ENCODE measurements at regions not wholly inside any gene's neighbourhood (a gene's known extent, or its start where the extent isn't known, plus 50 kb on each side); places are given as distances from the start of the nearest gene placed in this dataset.

- H3K4me1 ChIP-seq (ENCODE audit: control insufficient read depth in 4 of 4, insufficient read depth in 4 of 4, low read length in 3 of 4) = no peaks in the 10 kb centered on the region
- H3K4me3 ChIP-seq (ENCODE audit: low read depth in 1 of 3, low read length in 3 of 3) = no peak overlapping the region
- WGBS = 81% methylated on average over 3 of the region's 3 CpGs
- no peaks in the 10 kb centered on the region for H3K9me3 ChIP-seq (ENCODE audit: control insufficient read depth in 4 of 4, low read length in 3 of 4)
- TF ChIP-seq JUND (IDR thresholded peaks at IDR 0.05) (no peak), EGR1 (IDR thresholded peaks at IDR 0.05; ENCODE audit: low read depth in 2 of 2) (no peak), HNF4G (IDR thresholded peaks at IDR 0.05) (no peak), FOXA2 (IDR thresholded peaks at IDR 0.05) (no peak), YY1 (IDR thresholded peaks at IDR 0.05) (no peak)
- TF ChIP-seq, protein P1, sequence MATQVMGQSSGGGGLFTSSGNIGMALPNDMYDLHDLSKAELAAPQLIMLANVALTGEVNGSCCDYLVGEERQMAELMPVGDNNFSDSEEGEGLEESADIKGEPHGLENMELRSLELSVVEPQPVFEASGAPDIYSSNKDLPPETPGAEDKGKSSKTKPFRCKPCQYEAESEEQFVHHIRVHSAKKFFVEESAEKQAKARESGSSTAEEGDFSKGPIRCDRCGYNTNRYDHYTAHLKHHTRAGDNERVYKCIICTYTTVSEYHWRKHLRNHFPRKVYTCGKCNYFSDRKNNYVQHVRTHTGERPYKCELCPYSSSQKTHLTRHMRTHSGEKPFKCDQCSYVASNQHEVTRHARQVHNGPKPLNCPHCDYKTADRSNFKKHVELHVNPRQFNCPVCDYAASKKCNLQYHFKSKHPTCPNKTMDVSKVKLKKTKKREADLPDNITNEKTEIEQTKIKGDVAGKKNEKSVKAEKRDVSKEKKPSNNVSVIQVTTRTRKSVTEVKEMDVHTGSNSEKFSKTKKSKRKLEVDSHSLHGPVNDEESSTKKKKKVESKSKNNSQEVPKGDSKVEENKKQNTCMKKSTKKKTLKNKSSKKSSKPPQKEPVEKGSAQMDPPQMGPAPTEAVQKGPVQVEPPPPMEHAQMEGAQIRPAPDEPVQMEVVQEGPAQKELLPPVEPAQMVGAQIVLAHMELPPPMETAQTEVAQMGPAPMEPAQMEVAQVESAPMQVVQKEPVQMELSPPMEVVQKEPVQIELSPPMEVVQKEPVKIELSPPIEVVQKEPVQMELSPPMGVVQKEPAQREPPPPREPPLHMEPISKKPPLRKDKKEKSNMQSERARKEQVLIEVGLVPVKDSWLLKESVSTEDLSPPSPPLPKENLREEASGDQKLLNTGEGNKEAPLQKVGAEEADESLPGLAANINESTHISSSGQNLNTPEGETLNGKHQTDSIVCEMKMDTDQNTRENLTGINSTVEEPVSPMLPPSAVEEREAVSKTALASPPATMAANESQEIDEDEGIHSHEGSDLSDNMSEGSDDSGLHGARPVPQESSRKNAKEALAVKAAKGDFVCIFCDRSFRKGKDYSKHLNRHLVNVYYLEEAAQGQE (IDR thresholded peaks at IDR 0.05) = no peak
- TF ChIP-seq, protein P2, sequence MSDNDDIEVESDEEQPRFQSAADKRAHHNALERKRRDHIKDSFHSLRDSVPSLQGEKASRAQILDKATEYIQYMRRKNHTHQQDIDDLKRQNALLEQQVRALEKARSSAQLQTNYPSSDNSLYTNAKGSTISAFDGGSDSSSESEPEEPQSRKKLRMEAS (IDR thresholded peaks at IDR 0.05) = no peak
- no peak overlapping the region for H3K27ac ChIP-seq (ENCODE audit: low read depth in 1 of 2, low read length in 2 of 2)
- H3K36me3 ChIP-seq (ENCODE audit: control insufficient read depth in 4 of 4, insufficient read depth in 3 of 4, low read depth in 1 of 4, low read length in 3 of 4) = no peaks in the 10 kb centered on the region
- no peak overlapping the region for H3K9ac ChIP-seq (ENCODE audit: low read depth in 1 of 2, low read length in 2 of 2)
- no peaks in the 10 kb centered on the region for H3K27me3 ChIP-seq (ENCODE audit: control insufficient read depth in 4 of 4, insufficient read depth in 4 of 4, low read length in 3 of 4)
- DNase-seq (ENCODE audit: low spot score) = no peak
Measured at GRCh38 chr1:224541072-224541790, 74.9 kb upstream of the CNIH3 start.

- 82% methylated on average over 5 of the region's 5 CpGs for WGBS
- TF ChIP-seq JUND (IDR thresholded peaks at IDR 0.05) = no peak
- no peak for TF ChIP-seq RXRA (IDR thresholded peaks at IDR 0.05)
- no peak for TF ChIP-seq TAF1 (conservative IDR thresholded peaks at IDR 0.05)
- no peak for TF ChIP-seq HNF4A (conservative IDR thresholded peaks at IDR 0.05)
- TF ChIP-seq, protein P3, sequence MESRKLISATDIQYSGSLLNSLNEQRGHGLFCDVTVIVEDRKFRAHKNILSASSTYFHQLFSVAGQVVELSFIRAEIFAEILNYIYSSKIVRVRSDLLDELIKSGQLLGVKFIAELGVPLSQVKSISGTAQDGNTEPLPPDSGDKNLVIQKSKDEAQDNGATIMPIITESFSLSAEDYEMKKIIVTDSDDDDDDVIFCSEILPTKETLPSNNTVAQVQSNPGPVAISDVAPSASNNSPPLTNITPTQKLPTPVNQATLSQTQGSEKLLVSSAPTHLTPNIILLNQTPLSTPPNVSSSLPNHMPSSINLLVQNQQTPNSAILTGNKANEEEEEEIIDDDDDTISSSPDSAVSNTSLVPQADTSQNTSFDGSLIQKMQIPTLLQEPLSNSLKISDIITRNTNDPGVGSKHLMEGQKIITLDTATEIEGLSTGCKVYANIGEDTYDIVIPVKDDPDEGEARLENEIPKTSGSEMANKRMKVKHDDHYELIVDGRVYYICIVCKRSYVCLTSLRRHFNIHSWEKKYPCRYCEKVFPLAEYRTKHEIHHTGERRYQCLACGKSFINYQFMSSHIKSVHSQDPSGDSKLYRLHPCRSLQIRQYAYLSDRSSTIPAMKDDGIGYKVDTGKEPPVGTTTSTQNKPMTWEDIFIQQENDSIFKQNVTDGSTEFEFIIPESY (IDR thresholded peaks at IDR 0.05) = no peak
- no peak for TF ChIP-seq FOXA2 (IDR thresholded peaks at IDR 0.05)
- no peak for TF ChIP-seq NR2F2 (IDR thresholded peaks at IDR 0.05)
- TF ChIP-seq EGR1 (IDR thresholded peaks at IDR 0.05; ENCODE audit: low read depth in 2 of 2) = no peak
- TF ChIP-seq RAD21 (IDR thresholded peaks at IDR 0.05) = no peak
- TF ChIP-seq, protein P4, sequence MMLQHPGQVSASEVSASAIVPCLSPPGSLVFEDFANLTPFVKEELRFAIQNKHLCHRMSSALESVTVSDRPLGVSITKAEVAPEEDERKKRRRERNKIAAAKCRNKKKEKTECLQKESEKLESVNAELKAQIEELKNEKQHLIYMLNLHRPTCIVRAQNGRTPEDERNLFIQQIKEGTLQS (IDR thresholded peaks at IDR 0.05) = no peak
Measured at GRCh38 chr1:224541901-224542630, 74.1 kb upstream of the CNIH3 start.

More at GRCh38 chr1:224541901-224542630, 74.1 kb upstream of the CNIH3 start:
- no peaks in the 10 kb centered on the region for H3K9me3 ChIP-seq (ENCODE audit: control insufficient read depth in 4 of 4, low read length in 3 of 4)
- DNase-seq (ENCODE audit: low spot score) = no peak
- H3K36me3 ChIP-seq (ENCODE audit: control insufficient read depth in 4 of 4, insufficient read depth in 3 of 4, low read depth in 1 of 4, low read length in 3 of 4) = no peaks in the 10 kb centered on the region
- H3K9ac ChIP-seq (ENCODE audit: low read depth in 1 of 2, low read length in 2 of 2) = no peak overlapping the region
- H3K4me3 ChIP-seq (ENCODE audit: low read depth in 1 of 3, low read length in 3 of 3) = no peak overlapping the region
- H3K4me1 ChIP-seq (ENCODE audit: control insufficient read depth in 4 of 4, insufficient read depth in 4 of 4, low read length in 3 of 4) = no peaks in the 10 kb centered on the region
- no peaks in the 10 kb centered on the region for H3K27me3 ChIP-seq (ENCODE audit: control insufficient read depth in 4 of 4, insufficient read depth in 4 of 4, low read length in 3 of 4)
- H3K27ac ChIP-seq (ENCODE audit: low read depth in 1 of 2, low read length in 2 of 2) = no peak overlapping the region

All from liver (tissue), 7 donors.